Central memory CD8-positive, alpha-beta T cell (primary cell): ENCODE measurements at regions not wholly inside any gene's neighbourhood (a gene's known extent, or its start where the extent isn't known, plus 50 kb on each side); places are given as distances from the start of the nearest gene placed in this dataset.

ENCODE experiments used
- ATAC-seq: fragments of 150-1000 bp; cut with Tn5 transposase; replicated peaks from 2 replicates; pipeline ENCODE4 v1.10.0; 2022; ENCODE audit warnings: mild to moderate bottlenecking, moderate FRiP score, moderate number of reproducible peaks; ENCODE audit not compliant: poor library complexity, severe bottlenecking; ENCODE audit errors: extremely low read depth
- DNase-seq, 2 donors: peaks; one replicate each; pipeline ENCODE4 v3.0.0; 2021; ENCODE audit warnings: low spot score in 2 of 2
- H3K27ac Mint-ChIP-seq: one replicate; pipeline ENCODE4 v1.8.0; 2022; ENCODE audit warnings: low read depth, mild to moderate bottlenecking, moderate library complexity, mixed read lengths
- H3K27me3 Mint-ChIP-seq: one replicate; pipeline ENCODE4 v1.8.0; 2022; ENCODE audit warnings: mixed read lengths
- H3K36me3 Mint-ChIP-seq: one replicate; pipeline ENCODE4 v1.8.0; 2022; ENCODE audit warnings: mild to moderate bottlenecking, moderate library complexity, mixed read lengths; ENCODE audit not compliant: insufficient read depth
- H3K4me1 Mint-ChIP-seq: one replicate; pipeline ENCODE4 v1.8.0; 2022; ENCODE audit warnings: mixed read lengths
- H3K4me3 Mint-ChIP-seq: one replicate; pipeline ENCODE4 v1.8.0; 2022; ENCODE audit warnings: mild to moderate bottlenecking, moderate library complexity, mixed read lengths
- H3K9me3 Mint-ChIP-seq: one replicate; pipeline ENCODE4 v1.8.0; 2022; ENCODE audit warnings: mixed read lengths

- DNase-seq: no peak
- Mint-ChIP-seq H3K27me3 (no peaks in the 10 kb centered on the region), H3K27ac (no peak overlapping the region), H3K4me1 (no peaks in the 10 kb centered on the region), H3K9me3 (peaks cover 4% of the 10 kb centered on the region), H3K4me3 (no peak overlapping the region), H3K36me3 (no peaks in the 10 kb centered on the region)
- no peak for ATAC-seq
Measured at GRCh38 chr4:188819233-188819632, 680.0 kb downstream of the TRIML1 start.

GRCh38 chr4:188821500-188821899, 682.3 kb downstream of the TRIML1 start:
- DNase-seq: no peak
- no peaks in the 10 kb centered on the region for H3K36me3 Mint-ChIP-seq
- H3K4me1 Mint-ChIP-seq: no peaks in the 10 kb centered on the region
- no peaks in the 10 kb centered on the region for H3K27me3 Mint-ChIP-seq
- no peak overlapping the region for H3K4me3 Mint-ChIP-seq
- no peak for ATAC-seq
- peaks cover 4% of the 10 kb centered on the region for H3K9me3 Mint-ChIP-seq
- H3K27ac Mint-ChIP-seq: no peak overlapping the region

- Mint-ChIP-seq H3K9me3 (no peaks in the 10 kb centered on the region), H3K27ac (no peak overlapping the region), H3K36me3 (no peaks in the 10 kb centered on the region), H3K27me3 (no peaks in the 10 kb centered on the region), H3K4me1 (no peaks in the 10 kb centered on the region), H3K4me3 (no peak overlapping the region)
- ATAC-seq (no peak), DNase-seq (no peak)
Measured at GRCh38 chr4:188822698-188823097, 683.5 kb downstream of the TRIML1 start.

- peaks cover 6% of the 10 kb centered on the region for H3K9me3 Mint-ChIP-seq
- no peaks in the 10 kb centered on the region for H3K4me1 Mint-ChIP-seq
- no peak overlapping the region for H3K4me3 Mint-ChIP-seq
- DNase-seq (no peak), ATAC-seq (no peak)
- no peaks in the 10 kb centered on the region for H3K36me3 Mint-ChIP-seq
- no peaks in the 10 kb centered on the region for H3K27me3 Mint-ChIP-seq
- H3K27ac Mint-ChIP-seq: no peak overlapping the region
Measured at GRCh38 chr4:188824553-188824952, 685.3 kb downstream of the TRIML1 start.

- no peak overlapping the region for H3K27ac Mint-ChIP-seq
- H3K9me3 Mint-ChIP-seq: peaks cover 10% of the 10 kb centered on the region
- no peak for ATAC-seq
- no peak for DNase-seq
- H3K27me3 Mint-ChIP-seq: no peaks in the 10 kb centered on the region
- H3K4me3 Mint-ChIP-seq: no peak overlapping the region
- no peaks in the 10 kb centered on the region for H3K4me1 Mint-ChIP-seq
- H3K36me3 Mint-ChIP-seq: no peaks in the 10 kb centered on the region
Measured at GRCh38 chr4:188826393-188826792, 687.2 kb downstream of the TRIML1 start.

- Mint-ChIP-seq H3K4me1 (no peaks in the 10 kb centered on the region), H3K27me3 (no peaks in the 10 kb centered on the region), H3K9me3 (peaks cover 9% of the 10 kb centered on the region), H3K36me3 (no peaks in the 10 kb centered on the region), H3K4me3 (no peak overlapping the region), H3K27ac (no peak overlapping the region)
- DNase-seq (no peak), ATAC-seq (no peak)
Measured at GRCh38 chr4:188839704-188840103, 700.5 kb downstream of the TRIML1 start.

GRCh38 chr4:188841523-188841922, 702.3 kb downstream of the TRIML1 start:
- Mint-ChIP-seq H3K27ac (no peak overlapping the region), H3K36me3 (no peaks in the 10 kb centered on the region), H3K4me1 (no peaks in the 10 kb centered on the region), H3K4me3 (no peak overlapping the region), H3K9me3 (peaks cover 22% of the 10 kb centered on the region), H3K27me3 (no peaks in the 10 kb centered on the region)
- no peak for ATAC-seq
- no peak for DNase-seq

DNA sequence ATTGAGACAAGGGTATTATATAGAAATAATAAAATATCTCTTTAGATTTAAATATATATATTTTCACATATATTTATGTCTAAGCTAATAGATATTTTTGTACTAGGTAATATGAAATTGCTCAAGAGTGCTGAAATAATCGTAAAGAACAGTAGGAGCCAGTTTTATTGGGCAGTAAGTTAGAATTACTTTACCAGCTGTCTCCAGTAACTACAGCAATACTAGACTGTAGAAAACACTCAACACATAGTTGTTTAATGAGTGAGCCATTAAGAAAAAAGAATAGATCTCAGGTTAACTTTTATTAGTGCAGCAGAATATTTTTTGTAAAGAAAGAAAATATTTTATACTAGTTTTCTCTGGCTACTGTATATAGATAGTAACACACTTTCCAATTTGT, 715.2 kb downstream of the TRIML1 start:
- no peak for ATAC-seq
- H3K27me3 Mint-ChIP-seq: no peaks in the 10 kb centered on the region
- H3K27ac Mint-ChIP-seq: no peak overlapping the region
- DNase-seq: no peak
- H3K4me3 Mint-ChIP-seq: no peak overlapping the region
- H3K36me3 Mint-ChIP-seq: no peaks in the 10 kb centered on the region
- peaks cover 24% of the 10 kb centered on the region for H3K9me3 Mint-ChIP-seq
- H3K4me1 Mint-ChIP-seq: no peaks in the 10 kb centered on the region

GRCh38 chr4:188858696-188859095, 719.5 kb downstream of the TRIML1 start:
- Mint-ChIP-seq H3K36me3 (no peaks in the 10 kb centered on the region), H3K4me1 (no peaks in the 10 kb centered on the region), H3K4me3 (no peak overlapping the region), H3K27me3 (no peaks in the 10 kb centered on the region), H3K27ac (no peak overlapping the region), H3K9me3 (peaks cover 26% of the 10 kb centered on the region)
- no peak for ATAC-seq
- DNase-seq: no peak

GRCh38 chr4:188864741-188865140, 725.5 kb downstream of the TRIML1 start:
- DNase-seq (no peak), ATAC-seq (no peak)
- Mint-ChIP-seq H3K36me3 (no peaks in the 10 kb centered on the region), H3K9me3 (peaks cover 38% of the 10 kb centered on the region), H3K27me3 (no peaks in the 10 kb centered on the region), H3K4me1 (no peaks in the 10 kb centered on the region), H3K27ac (no peak overlapping the region), H3K4me3 (no peak overlapping the region)

DNA sequence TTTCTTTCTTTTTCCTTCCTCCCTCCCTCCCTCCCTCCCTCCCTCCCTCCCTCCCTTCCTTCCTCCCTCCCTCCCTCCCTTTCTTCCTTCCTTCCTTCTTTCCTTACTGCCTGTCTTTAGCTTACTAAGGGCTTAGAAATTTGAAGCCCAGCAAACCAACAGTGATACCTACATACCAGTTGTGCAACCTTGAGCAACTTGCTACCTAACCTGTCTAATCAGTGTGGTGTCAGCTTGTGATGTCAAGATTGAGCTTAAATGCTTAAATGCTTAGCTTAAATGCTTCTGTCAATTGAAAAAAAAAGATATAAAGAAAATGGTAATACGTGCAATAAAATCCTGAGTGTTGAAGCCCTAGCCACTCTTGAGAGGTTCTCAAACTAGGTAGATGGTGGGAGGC, 728.6 kb downstream of the TRIML1 start:
- H3K27me3 Mint-ChIP-seq: no peaks in the 10 kb centered on the region
- H3K4me3 Mint-ChIP-seq: no peak overlapping the region
- DNase-seq (no peak), ATAC-seq (no peak)
- no peaks in the 10 kb centered on the region for H3K36me3 Mint-ChIP-seq
- no peaks in the 10 kb centered on the region for H3K4me1 Mint-ChIP-seq
- H3K9me3 Mint-ChIP-seq: peaks cover 40% of the 10 kb centered on the region
- no peak overlapping the region for H3K27ac Mint-ChIP-seq

DNA sequence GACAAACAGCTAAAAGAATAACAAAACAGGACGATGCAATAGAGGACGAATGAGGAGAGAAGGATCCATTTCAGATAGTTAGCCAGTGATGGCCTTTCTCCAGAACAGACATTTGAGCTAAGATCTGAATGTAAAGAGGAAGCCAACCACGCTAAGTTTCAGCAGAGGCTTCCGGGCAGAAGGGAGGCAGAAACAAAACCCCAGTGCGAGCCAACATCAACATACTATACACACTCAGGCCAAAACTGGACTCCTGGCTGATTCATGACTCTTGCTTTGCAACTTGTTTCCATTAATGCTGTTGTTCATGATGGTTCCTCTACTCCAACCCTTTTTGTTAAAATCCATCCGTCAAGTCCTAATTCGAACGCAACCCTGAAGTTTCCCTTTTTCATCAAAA, 730.3 kb downstream of the TRIML1 start:
- no peaks in the 10 kb centered on the region for H3K4me1 Mint-ChIP-seq
- no peak for ATAC-seq
- H3K27me3 Mint-ChIP-seq: no peaks in the 10 kb centered on the region
- no peak for DNase-seq
- no peak overlapping the region for H3K4me3 Mint-ChIP-seq
- no peaks in the 10 kb centered on the region for H3K36me3 Mint-ChIP-seq
- peaks cover 37% of the 10 kb centered on the region for H3K9me3 Mint-ChIP-seq
- H3K27ac Mint-ChIP-seq: no peak overlapping the region

- Mint-ChIP-seq H3K36me3 (no peaks in the 10 kb centered on the region), H3K9me3 (peaks cover 32% of the 10 kb centered on the region), H3K4me3 (no peak overlapping the region), H3K4me1 (no peaks in the 10 kb centered on the region), H3K27me3 (no peaks in the 10 kb centered on the region), H3K27ac (no peak overlapping the region)
- DNase-seq: no peak
- no peak for ATAC-seq
Measured at GRCh38 chr4:188872809-188873208, 733.6 kb downstream of the TRIML1 start.

DNA sequence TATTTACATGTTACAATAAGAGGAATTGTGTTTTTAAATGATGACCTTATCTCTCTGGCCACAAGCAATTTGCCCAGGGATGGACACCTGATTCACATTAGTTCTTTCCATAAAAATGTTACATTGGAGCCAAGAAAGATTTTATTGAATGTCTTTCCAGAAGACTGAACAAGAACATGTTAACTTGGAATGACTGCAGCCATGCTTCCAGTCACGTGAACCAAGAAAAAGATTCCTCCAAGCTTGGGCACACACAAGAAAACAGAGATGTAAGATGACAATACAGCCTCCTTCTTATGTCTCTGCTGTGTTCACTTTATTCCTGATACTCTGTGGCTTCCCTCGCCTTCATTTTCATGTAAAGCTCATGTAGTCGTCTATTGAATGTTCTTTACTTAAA, 737.6 kb downstream of the TRIML1 start:
- Mint-ChIP-seq H3K27ac (no peak overlapping the region), H3K27me3 (no peaks in the 10 kb centered on the region), H3K36me3 (no peaks in the 10 kb centered on the region), H3K4me3 (no peak overlapping the region), H3K4me1 (no peaks in the 10 kb centered on the region), H3K9me3 (peaks cover 19% of the 10 kb centered on the region)
- ATAC-seq (no peak), DNase-seq (no peak)
